Fibroblast of skin of scalp (primary cell): ENCODE measurements at regions not wholly inside any gene's neighbourhood (a gene's known extent, or its start where the extent isn't known, plus 50 kb on each side); places are given as distances from the start of the nearest gene placed in this dataset.
A peak's percentile ranks its signal among the peaks of the same experiment; 100 is the strongest.
"Not testable (repeated sequence)": the region's sequence is repeated elsewhere in the genome, so short reads cannot be mapped to it uniquely, and the experiment has no call there.

Experiments used
- DNase-seq: peaks from one replicate; pipeline ENCODE4 v3.0.0-alpha.2; 2013

DNA sequence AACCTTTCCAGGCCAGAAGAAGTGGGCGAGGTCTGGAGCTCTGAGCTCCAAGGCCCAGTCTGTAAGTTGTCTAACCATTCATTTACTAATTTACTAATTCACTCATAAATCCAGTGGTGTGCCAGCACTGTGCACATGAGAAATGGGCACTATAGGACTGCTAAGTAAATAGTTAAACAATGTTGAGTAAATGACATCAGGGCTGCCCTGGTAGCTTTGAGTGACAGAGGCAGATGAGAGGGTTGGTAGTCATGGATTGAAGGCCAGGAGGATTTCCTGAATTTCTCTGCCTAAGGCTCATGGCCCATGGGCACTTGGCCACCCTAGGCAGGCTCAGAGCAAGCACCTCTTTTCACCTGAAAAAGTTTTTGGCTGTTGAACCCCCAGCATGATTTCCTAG is 216.9 kb upstream of the RXFP2 start:
- DNase-seq: no peak

DNA sequence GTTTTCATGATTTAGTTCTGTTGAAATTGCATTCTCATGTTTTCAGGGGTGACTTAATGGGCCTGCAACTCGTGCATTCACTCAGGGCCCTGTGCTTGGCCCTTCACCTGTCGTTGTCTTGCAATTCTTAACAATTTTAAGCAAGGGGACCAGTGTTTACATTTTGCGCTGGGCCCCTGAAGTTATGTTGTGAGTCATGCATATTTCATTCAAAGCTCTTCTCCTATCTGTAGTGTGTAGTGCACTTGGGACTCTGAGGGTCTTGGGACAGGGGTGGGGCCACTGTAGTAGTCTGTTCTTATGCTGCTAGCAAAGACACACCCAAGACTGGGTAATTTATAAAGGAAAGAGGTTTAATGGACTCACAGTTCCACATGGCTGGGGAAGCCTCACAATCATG is 211.2 kb upstream of the RXFP2 start:
- peak; percentile 25 for DNase-seq

DNA sequence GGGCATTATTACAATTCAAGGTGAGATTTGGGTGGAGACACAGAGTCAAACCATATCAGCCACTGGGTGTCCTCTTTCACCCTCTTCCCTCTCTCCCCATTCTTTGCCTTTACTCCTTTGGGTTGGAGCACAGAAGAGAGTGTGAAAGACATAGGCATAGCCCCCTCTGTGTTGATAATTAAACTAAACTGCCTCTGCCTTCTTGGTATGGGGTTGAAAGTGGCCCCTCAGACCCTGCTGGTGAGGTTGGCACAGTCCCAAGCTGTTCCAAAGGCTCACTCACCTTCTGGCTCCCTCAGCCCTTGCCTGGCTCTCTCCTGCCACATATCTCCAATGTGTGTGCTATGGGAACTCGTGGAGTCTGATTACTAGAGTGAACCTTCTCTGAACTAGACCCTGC is 210.6 kb upstream of the RXFP2 start:
- no peak for DNase-seq

DNA sequence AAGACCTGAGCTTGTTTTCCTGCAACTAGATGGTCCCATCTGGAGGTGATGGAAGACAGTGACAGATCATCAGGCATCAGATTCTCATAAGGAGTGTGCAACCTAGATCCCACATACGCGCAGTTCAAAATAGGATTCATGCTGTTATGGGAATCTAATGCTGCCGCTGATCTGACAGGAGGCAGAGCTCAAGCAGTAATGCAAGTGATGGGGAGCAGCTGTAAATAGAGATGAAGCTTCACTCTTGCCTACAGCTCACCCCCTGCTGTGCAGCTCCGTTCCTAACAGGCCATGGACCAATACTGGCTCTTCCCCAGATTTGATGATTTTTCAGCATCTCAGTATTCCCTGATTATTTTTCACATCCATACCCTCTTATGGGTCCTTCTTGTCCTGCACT is 208.4 kb upstream of the RXFP2 start:
- peak; percentile 22 for DNase-seq

DNA sequence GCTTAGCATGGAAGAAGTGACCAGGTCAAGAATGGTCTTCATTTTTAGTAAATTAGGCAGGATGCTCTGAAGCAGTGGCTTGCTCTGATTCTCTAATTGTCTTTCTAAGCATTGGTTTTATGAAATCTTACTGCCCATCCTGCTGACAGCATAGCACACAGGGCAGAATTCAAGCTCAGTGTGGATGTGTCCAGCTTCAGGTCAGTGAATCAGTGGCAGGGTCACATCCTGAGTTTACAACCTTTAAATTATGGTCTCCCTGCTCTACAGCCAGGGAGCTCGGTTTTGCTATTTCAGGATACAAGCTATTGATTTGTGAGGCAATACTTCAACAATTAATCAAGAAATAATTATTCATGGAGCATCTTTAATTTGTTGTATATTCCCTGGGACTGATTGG is 202.3 kb upstream of the RXFP2 start:
- no peak for DNase-seq

DNA sequence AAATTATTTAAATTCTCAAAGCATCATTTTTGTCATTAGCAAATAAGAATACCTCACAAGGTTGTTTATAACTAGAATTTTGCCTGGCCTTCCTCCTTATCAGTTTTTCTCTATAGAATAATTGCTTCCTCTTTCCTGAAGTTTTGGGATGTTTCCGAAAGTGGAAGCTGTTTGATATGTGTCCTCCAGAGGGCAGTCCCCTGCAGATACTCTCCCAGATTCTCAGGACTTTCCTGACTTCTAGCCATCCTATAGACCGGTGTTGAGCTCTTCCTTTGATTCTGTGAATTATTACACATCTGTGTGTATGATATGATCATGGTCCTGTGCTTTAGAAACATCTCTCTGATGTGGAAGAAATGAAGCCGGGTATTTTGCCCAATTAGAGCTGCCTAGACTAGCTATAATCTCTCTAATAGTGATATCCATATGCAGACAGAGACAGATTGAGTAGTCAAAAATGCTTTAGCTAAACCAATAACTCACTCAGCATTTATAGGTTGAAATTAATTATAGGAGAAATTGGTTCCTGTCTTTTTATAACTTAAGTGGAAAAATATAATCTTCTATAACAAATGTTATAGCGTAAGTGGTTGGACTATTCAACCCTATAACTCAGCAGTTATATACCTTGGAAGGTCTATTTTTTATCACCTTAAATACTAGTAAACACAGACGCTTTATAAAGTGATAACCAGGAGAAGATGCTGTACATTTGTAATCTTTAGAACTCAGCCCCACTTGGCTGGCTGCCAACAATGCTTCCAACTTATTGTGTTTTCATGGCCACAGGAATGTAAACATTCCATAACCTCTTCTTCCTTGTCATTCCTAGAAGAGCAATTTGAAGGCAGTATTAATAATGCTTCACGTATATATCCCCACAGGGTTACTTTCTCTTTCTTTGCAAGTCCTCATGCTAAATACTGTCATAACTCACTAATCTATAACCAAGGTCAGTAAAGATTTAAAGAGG is 201.0 kb upstream of the RXFP2 start:
- peak; percentile 88 for DNase-seq

DNA sequence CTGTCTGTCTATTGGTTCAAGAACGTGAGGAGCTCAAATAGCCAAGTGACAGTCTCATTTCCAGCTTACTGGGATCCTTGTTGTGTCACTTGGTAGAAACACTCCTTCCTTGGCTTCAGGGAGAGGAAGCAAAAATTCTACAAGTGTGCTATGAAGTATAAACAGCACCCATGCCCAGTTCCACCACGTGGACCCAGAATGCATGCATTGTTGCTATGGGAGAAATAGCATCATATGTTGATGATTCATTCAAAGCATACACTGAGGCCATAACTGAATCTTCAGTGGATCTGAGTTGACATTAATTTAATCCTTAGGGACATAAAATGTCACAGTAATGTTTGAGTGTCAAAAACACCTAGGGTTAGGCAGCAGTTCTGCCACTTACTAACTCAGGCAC is 199.0 kb upstream of the RXFP2 start:
- DNase-seq: no peak

DNA sequence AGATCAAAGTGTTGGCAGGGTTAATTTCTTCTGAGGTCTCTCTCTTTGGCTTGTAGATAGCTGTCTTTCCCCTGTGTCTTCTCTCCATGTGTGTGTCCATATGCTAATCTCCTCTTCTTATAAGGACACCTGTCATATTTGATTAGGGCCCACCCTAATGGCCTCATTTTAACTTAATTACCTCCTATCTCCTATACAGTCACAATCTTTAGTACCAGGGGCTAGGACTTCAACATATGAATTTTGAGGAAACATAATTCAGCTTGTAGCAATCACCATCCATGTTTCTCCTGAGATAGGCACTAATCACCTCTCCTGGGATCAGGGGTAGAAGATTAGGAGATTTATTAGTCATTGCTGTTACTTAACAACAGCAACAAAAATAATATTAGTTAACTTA is 196.1 kb upstream of the RXFP2 start:
- DNase-seq: no peak

DNA sequence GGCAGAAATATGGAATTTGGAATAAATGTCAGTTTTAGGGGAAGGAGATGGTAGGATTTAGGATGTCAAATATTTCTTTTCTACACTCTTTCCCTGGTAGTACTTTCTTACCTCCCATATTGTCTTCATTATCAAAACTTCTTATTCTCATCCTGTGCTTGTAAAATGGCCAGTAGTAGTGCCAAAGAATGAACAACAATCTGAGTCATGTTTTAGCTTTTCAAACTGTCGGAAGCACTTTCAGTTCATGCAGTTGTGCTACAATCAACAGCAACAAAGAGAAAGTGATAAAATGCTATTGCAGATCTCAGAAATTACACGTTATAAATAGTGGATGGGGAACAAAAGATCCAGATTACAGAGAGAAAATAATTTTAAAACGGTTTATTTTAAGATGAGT is 193.7 kb upstream of the RXFP2 start:
- DNase-seq: peak; percentile 23

DNA sequence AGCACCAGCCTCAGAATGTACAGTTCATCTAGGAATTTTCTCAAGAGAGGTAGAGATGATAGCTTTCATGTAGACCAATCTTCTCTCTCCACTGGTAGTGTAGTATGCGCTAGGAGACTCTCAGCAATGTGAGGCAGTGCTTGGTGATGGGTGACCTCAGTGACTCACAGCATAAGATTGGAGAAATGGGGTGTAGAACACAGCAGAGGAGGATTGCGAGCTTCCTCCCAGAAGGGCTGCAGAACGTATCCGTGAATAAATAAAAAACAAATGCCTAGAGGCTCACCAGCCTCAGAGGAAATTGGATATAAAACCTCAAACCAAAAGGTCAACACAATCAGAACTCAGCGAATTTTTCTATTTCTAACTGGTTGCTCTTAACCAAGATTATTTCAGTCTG is 182.9 kb upstream of the RXFP2 start:
- DNase-seq: peak; percentile 72

DNA sequence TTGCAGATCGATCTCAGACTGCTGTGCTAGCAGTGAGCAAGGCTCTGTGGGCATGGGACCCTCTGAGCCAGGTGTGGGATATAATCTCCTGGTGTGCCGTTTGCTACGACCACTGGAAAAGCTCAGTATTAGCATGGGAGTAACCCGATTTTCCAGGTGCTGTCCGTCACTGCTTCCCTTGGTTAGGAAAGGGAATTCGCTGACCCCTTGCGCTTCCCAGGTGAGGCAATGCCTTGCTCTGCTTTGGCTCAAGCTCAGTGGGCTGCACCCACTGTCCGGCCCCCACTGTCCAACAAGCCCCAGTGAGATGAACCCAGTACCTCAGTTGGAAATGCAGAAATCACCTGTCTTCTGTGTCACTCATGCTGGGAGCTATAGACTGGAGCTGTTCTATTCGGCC is 155.1 kb upstream of the RXFP2 start:
- DNase-seq: not testable (repeated sequence)

DNA sequence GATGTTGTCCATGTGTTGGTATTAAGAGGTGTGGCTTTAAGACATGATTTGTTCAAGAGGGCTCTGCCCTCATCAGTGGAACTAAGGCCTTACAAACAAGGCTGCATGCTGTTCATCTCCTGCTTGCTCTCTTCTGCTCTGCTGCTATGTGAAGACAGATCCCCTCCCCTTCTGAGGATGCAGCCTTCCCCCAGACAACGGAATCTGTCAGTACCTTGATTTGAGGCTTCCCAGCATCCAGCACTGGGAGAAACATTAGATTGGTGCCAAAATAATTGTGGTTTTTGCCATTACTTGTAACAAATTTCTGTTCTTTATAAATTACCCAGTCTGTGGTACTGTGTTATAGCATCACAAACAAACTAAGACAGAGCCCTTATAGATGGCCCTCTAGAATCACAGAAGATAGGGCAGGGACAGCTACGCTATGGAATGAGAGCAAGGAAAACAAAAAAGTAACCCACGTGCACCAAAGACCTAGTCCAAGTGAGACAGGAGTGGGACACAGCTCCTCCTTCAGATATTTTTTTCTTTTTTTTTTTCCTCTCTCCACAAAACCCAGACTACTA is 151.5 kb upstream of the RXFP2 start:
- peak; percentile 9 for DNase-seq

DNA sequence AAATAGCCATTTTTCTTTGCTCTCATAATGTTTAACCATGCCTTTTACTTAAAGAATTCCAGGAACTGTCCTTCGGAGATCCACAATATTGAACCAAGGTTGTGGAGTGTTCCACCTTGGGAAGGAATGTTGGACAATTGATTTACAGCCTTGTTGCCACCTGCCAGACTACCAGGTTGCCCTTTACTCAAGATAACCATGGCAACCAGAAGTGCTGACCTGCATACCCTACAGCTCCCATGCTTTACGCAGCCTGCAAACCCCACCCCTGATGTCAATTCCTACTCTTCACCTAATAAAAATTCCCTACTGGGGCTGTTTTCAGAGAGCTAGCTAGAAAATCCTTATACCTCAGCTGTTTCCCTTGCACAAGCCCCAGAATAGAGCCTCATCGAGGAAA is 151.0 kb upstream of the RXFP2 start:
- no peak for DNase-seq

DNA sequence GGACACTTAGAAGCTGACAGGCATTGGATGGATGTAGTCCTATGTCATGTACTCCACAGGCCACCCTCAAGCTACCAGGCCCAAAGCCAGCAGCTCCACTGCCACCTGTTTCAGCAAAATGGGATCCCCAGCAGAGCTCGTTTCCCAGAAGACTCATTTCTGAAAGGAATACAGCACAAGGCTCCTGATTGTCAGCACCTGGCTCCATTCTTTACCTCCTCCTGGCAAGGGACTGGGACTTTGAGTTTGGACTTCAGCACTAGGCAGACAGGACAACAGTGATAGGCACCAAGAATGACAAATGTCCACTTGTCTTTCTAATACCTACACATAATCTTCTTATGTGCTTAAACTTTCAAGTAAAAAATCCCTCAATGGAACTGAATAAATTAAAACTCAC is 150.4 kb upstream of the RXFP2 start:
- DNase-seq: no peak

DNA sequence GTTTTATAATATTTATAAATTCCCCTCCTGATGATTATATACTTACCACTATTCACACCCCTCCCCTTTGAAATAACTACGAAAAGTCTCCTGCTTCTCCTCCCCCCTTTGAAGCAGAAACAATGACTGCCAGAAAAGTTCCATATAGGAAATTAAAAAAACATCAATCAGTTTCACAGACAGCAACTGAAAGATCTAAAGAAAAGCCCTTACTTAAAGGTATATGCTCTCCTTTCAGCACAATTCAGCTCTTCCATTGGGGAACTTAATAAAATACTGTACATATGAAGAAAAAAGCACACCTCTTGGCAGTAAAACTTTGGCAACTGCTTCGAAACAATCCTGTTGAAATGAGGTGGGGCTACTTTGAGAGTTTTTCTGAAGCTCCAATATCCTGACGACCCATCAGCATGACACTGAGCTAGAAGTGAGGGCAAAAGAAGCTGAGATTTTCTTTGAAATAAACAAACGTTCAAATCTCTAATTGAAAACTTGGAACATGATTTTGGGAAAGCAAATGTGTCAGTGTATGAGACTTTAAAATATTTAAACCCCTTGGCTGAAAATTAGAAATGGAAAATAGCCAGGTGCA is 147.6 kb upstream of the RXFP2 start:
- no peak for DNase-seq

DNA sequence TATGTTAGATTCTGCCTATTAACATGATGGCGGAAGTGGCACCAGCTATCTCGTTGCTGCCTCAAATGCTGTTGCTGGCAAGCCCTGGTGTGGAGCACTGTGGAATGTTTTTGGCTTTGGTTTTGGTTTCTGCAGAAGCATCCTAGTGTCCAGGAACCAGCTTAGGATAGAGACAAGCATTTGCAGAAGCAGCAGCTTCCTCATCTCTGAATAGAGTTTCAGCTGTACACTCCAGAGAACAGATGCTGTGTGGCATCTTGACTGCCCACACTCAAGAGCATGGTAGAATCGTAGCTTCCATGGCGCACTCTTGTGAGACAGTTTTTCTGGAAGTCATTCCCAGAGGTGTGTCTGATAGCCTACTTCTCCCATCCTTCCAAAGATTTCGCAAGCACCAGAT is 145.3 kb upstream of the RXFP2 start:
- DNase-seq: no peak

DNA sequence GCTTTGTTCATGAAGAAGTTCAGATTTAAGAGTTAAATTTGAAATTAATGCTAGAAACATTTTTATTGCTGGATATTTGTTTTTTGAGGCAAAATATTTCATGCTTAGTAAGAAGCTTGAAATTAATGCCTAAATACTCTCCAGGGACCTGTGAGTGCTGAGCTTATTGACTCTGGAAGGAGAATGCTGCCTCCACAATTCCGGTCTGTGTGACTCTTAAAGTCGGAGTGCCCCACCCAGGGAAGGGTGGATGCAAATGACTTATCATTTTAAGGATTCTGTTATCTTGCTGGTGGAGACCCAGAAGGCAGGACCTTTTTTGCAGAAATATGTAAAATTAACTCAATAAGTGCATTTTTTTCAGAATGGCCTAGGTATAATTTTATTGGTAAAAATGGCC is 143.8 kb upstream of the RXFP2 start:
- DNase-seq: peak; percentile 69

DNA sequence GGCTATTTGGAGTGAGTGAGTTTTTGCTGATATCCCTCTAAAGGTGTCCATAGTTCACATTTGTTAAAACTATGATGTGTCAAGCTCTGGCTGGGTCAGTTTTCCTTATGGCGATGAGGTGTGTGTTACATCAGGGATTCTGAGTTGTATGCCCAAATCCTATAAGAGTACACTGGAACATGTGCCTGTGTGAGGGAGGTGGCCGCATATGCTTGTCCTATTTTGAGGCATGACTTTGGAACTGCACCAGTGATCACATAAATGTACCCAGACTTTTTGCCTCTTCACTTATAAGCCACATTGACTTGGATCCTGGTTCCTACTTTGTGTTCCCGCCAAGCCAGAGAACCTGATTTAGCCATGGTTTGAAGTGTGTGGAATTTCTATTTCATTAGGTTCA is 140.3 kb upstream of the RXFP2 start:
- DNase-seq: no peak

DNA sequence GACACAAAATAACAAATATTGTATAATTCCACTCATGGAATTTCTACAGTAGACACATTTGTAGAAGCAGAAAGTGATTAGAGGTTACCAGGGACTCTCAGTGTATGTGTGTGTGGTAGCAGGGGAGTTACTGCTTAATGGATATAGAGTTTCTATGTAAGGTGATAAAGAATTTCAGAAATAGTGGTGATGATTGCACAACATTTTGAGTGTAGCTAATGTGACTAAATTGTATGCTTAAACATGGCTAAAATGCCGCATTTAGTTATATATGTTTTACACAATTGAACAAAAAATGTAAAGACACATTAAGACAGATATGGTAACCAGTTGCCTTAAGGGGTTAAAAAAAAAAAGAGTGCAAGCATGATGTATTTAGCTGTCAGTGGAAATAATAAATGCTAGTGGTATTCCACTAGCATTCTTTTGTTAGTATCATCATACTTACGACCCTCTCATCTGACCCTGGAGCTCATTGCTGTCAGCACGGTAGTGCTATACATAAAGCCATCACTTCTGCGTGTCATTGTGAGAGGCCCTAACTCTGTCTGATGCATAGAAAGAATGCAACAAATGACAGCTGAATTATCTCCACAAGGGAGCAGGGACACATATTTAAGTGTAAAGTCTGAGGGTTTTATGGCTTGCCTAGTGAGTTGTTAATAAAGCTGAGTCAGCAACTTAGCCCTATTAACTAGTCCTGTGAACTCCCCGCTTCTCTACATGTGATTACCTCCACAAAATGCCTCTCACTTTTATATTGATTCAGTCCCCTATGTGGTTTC is 134.1 kb upstream of the RXFP2 start:
- DNase-seq: peak; percentile 8

DNA sequence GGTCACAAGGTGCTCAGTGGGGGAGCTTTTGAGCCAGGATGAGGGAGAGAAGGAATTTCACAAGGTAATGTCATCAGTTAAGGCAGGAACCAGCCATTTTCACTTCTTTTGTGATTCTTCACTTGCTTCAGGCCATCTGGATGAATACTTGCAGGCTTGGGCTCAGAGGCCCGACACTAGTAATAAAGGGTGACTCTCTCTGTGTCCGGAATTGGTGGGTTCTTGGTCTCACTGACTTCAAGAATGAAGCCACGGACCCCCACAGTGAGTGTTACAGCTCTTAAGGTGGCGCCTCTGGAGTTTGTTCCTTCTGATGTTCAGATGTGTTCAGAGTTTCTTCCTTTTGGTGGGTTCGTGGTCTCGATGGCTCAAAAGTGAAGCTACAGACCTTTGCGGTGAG is 131.8 kb upstream of the RXFP2 start:
- DNase-seq: not testable (repeated sequence)

DNA sequence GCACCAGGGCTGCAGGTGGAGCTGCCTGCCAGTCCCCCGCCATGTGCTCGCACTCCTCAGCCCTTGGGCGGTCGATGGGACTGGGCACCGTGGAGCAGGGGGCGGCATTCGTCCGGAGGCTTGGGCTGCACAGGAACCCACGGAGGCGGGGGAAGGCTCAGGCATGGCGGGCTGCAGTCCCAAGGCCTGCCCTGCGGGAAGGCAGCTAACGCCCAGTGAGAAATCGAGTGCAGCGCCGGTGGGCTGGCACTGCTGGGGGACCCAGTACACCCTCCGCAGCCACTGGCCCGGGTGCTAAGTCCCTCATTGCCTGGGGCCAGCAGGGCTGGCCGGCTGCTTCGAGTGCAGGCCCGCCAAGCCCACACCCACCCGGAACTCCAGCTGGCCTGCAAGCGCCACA is 130.5 kb upstream of the RXFP2 start:
- DNase-seq: not testable (repeated sequence)

DNA sequence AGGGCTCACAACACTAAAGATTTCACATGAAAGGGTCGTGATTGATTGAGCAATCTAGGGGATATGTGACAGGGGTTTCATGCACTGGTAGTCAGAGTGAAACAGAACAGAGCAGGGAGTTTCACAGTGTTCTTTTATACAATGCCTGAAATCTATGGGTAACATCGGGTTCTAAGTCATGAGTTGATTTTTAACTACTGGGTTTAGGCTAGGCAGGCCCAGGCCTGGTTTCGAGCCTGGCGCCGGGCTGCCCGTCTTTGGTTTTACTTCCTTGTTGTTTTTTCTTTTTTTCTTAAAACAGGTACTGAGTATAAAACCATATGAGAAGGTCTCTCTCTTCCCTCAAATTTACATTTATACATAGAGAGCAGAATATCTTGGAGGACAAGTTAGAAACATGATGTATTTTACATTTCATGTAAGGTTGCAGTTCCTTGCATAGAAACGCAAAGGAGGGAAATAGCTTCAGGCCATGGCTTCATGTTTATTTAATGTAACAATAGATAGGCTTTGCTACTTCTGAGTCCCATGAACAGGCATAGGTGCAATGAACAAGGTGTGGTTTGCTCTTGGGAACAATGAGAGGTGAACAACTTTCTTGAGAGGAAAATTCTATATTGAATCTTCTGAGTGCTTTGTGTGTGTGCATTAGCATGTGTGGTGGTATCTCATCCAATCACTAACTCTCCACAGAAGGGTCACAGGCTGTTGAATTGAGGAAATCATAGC is 128.9 kb upstream of the RXFP2 start:
- DNase-seq: no peak
